ENCODE measurements at regions not wholly inside any gene's neighbourhood (a gene's known extent, or its start where the extent isn't known, plus 50 kb on each side); places are given as distances from the start of the nearest gene placed in this dataset.

GRCh38 chr3:137641879-137642704 is 122.0 kb upstream of the SOX14 start:
- Histone ChIP-seq H3K27ac (ENCODE audit: low read depth, low read length, poor library complexity, severe bottlenecking) (no peak overlapping the region), H3K4me1 (ENCODE audit: insufficient read depth, low read length, poor library complexity, severe bottlenecking) (no peaks in the 10 kb centered on the region), H2AFZ (ENCODE audit: low read length) (no peak overlapping the region), H4K20me1 (ENCODE audit: insufficient read depth, low read length) (no peaks in the 10 kb centered on the region), H3K9me2 (ENCODE audit: insufficient read depth, low read length) (no peaks in the 10 kb centered on the region), H3K36me3 (ENCODE audit: insufficient read depth, low read length) (no peaks in the 10 kb centered on the region), H3K9me3 (ENCODE audit: low read length) (no peaks in the 10 kb centered on the region), H3K79me2 (ENCODE audit: insufficient read depth, low read depth, low read length) (no peaks in the 10 kb centered on the region), H3K4me2 (ENCODE audit: low read length) (no peak overlapping the region), H3K4me3 (ENCODE audit: low read depth, low read length, poor library complexity, severe bottlenecking) (no peak overlapping the region)
- POLR2A ChIA-PET = interaction anchor here (0.7 to 1.4 kb wide), 3 partner anchors 11 to 99 kb away, joined by 4 to 5 read pairs (median 4); no protein-coding TSS in a partner anchor
- no TSS peak for BruUV-seq (replicated peaks)
- DNase-seq (ENCODE audit: low spot score) = no peak
- TF ChIP-seq EZH2phosphoT487 (IDR thresholded peaks at IDR 0.05; ENCODE audit: borderline replicate concordance, low read depth, low read length) (no peak), CTCF (conservative IDR thresholded peaks at IDR 0.05; ENCODE audit: low read length) (no peak)
- intact Hi-C loops (cut with micrococcal nuclease; ENCODE audit: unreplicated experiment) = no loop called here
- CTCF ChIA-PET (ENCODE audit: unreplicated experiment) = no interaction called here

- no peak overlapping the region for H2AFZ ChIP-seq (ENCODE audit: low read length)
- H3K4me1 ChIP-seq (ENCODE audit: insufficient read depth, low read length, poor library complexity, severe bottlenecking) = no peaks in the 10 kb centered on the region
- ChIA-PET CTCF (ENCODE audit: unreplicated experiment) (no interaction called here), POLR2A (interaction anchor here (0.7 kb wide), 1 partner anchor 98 kb away, joined by 4 read pairs; no protein-coding TSS in a partner anchor)
- no TSS peak for BruUV-seq (replicated peaks)
- no peak overlapping the region for H3K4me2 ChIP-seq (ENCODE audit: low read length)
- no peak for DNase-seq (ENCODE audit: low spot score)
- no peak for TF ChIP-seq EZH2phosphoT487 (IDR thresholded peaks at IDR 0.05; ENCODE audit: borderline replicate concordance, low read depth, low read length)
- no peak for TF ChIP-seq CTCF (conservative IDR thresholded peaks at IDR 0.05; ENCODE audit: low read length)
- H3K9me2 ChIP-seq (ENCODE audit: insufficient read depth, low read length) = no peaks in the 10 kb centered on the region
- H3K4me3 ChIP-seq (ENCODE audit: low read depth, low read length, poor library complexity, severe bottlenecking) = no peak overlapping the region
- H4K20me1 ChIP-seq (ENCODE audit: insufficient read depth, low read length) = no peaks in the 10 kb centered on the region
- no peaks in the 10 kb centered on the region for H3K9me3 ChIP-seq (ENCODE audit: low read length)
- H3K79me2 ChIP-seq (ENCODE audit: insufficient read depth, low read depth, low read length) = no peaks in the 10 kb centered on the region
- no peak overlapping the region for H3K27ac ChIP-seq (ENCODE audit: low read depth, low read length, poor library complexity, severe bottlenecking)
- H3K36me3 ChIP-seq (ENCODE audit: insufficient read depth, low read length) = no peaks in the 10 kb centered on the region
- intact Hi-C loops (cut with micrococcal nuclease; ENCODE audit: unreplicated experiment) = no loop called here
These were observed 121.3 kb upstream of the SOX14 start for GRCh38 chr3:137642831-137643230.

- POLR2A ChIA-PET = no interaction called here
- no peak for TF ChIP-seq CTCF (conservative IDR thresholded peaks at IDR 0.05; ENCODE audit: low read length)
- TF ChIP-seq EZH2phosphoT487 (IDR thresholded peaks at IDR 0.05; ENCODE audit: borderline replicate concordance, low read depth, low read length) = no peak
These were observed 116.9 kb upstream of the SOX14 start for GRCh38 chr3:137647179-137647578.

More at GRCh38 chr3:137647179-137647578, 116.9 kb upstream of the SOX14 start:
- CTCF ChIA-PET (ENCODE audit: unreplicated experiment) = no interaction called here
- Histone ChIP-seq H3K9me2 (ENCODE audit: insufficient read depth, low read length) (no peaks in the 10 kb centered on the region), H3K27ac (ENCODE audit: low read depth, low read length, poor library complexity, severe bottlenecking) (no peak overlapping the region), H3K4me3 (ENCODE audit: low read depth, low read length, poor library complexity, severe bottlenecking) (no peak overlapping the region), H2AFZ (ENCODE audit: low read length) (no peak overlapping the region), H3K4me1 (ENCODE audit: insufficient read depth, low read length, poor library complexity, severe bottlenecking) (no peaks in the 10 kb centered on the region), H3K79me2 (ENCODE audit: insufficient read depth, low read depth, low read length) (no peaks in the 10 kb centered on the region), H4K20me1 (ENCODE audit: insufficient read depth, low read length) (no peaks in the 10 kb centered on the region), H3K36me3 (ENCODE audit: insufficient read depth, low read length) (no peaks in the 10 kb centered on the region), H3K9me3 (ENCODE audit: low read length) (no peaks in the 10 kb centered on the region), H3K4me2 (ENCODE audit: low read length) (no peak overlapping the region)
- DNase-seq (ENCODE audit: low spot score) = no peak
- intact Hi-C loops (cut with micrococcal nuclease; ENCODE audit: unreplicated experiment) = no loop called here
- BruUV-seq (replicated peaks) = no TSS peak
